IPS DF 6.9 (cell line): ENCODE measurements at regions not wholly inside any gene's neighbourhood (a gene's known extent, or its start where the extent isn't known, plus 50 kb on each side); places are given as distances from the start of the nearest gene placed in this dataset.

Source experiments
- DNase-seq: peaks from one replicate; pipeline ENCODE4 v3.0.0-alpha.2; 2013; ENCODE audit warnings: low read depth, low spot score
- H3K27ac ChIP-seq: one replicate; pipeline ENCODE4 v1.5.1; 2013; ENCODE audit warnings: low read length, control low read depth
- H3K27me3 ChIP-seq: 2 replicates; pipeline ENCODE4 v1.6.1; 2013; ENCODE audit warnings: mild to moderate bottlenecking, low read length; ENCODE audit not compliant: control insufficient read depth, insufficient read depth
- H3K36me3 ChIP-seq: 2 replicates; pipeline ENCODE4 v1.6.1; 2013; ENCODE audit warnings: low read length; ENCODE audit not compliant: control insufficient read depth, insufficient read depth
- H3K4me1 ChIP-seq: 2 replicates; pipeline ENCODE4 v1.6.1; 2013; ENCODE audit warnings: low read length; ENCODE audit not compliant: control insufficient read depth, insufficient read depth
- H3K4me3 ChIP-seq: 2 replicates; pipeline ENCODE4 v1.5.1; 2013; ENCODE audit warnings: mild to moderate bottlenecking, low read length
- H3K9me3 ChIP-seq: 2 replicates; pipeline ENCODE4 v1.6.1; 2013; ENCODE audit warnings: low read length, inconsistent platforms; ENCODE audit not compliant: control insufficient read depth, insufficient read depth
- WGBS: extraction: QIAGEN DNeasy Blood & Tissue Kit; methylation state at CpG from one replicate; pipeline ENCODE4 v1.1.7; 2013; ENCODE audit warnings: mixed read lengths, missing lambda C conversion rate; ENCODE audit not compliant: insufficient read length, insufficient coverage; 5-methylcytosine and 5-hydroxymethylcytosine counted together

DNA sequence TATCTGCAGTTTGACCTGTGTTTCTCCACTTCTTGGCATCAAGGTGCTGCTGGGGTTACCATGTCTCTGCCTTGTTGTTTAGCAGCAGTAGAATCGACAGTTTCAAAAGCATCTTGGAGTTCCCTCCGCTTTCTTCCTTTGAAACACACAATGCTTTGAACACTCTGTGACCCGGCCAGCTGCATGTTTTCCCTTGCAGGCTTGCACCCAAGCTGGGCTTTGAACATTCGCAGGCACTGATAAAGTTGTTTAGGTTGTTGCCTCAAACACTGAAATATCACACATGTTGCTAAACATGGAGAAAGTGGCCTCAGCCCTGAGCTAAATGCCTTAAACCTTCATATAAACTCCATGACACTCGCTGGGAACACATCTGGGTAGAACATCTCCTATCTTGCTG lies 251.7 kb downstream of the TSN start:
- DNase-seq, result no peak
- no peaks in the 10 kb centered on the region for H3K4me1 ChIP-seq
- H3K27ac ChIP-seq, result no peak overlapping the region
- H3K4me3 ChIP-seq, result no peak overlapping the region
- H3K36me3 ChIP-seq, result peaks cover 2% of the 10 kb centered on the region; the same call in 1 of the 2 replicates
- no peaks in the 10 kb centered on the region for H3K9me3 ChIP-seq
- no CpG with 5 or more reads among the region's 5 CpGs for WGBS
- H3K27me3 ChIP-seq, result no peaks in the 10 kb centered on the region

DNA sequence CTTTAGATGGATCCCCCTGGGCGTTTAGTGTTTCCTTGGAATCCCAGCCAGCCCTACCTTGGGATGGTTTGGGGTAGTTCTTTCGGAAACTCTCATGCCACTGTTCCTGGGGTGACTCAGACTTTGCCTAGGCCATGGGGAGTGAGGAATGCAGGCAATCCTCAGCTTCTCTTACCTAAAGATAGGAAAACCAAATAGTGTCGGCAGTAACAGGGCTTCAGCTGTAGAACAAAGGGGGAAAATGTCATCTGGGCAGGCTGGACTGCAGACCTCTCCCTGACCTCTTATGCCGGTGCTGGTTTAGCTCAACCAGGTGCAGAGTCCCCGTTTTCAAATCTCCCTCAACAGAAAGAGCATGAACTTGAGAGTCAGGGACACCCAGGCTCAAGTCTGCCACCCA lies 252.1 kb downstream of the TSN start:
- Histone ChIP-seq H3K36me3 (peaks cover 2% of the 10 kb centered on the region; the same call in 1 of the 2 replicates), H3K27me3 (no peaks in the 10 kb centered on the region), H3K27ac (no peak overlapping the region), H3K4me1 (no peaks in the 10 kb centered on the region), H3K4me3 (no peak overlapping the region), H3K9me3 (no peaks in the 10 kb centered on the region)
- no peak for DNase-seq
- no CpG with 5 or more reads among the region's 5 CpGs for WGBS

DNA sequence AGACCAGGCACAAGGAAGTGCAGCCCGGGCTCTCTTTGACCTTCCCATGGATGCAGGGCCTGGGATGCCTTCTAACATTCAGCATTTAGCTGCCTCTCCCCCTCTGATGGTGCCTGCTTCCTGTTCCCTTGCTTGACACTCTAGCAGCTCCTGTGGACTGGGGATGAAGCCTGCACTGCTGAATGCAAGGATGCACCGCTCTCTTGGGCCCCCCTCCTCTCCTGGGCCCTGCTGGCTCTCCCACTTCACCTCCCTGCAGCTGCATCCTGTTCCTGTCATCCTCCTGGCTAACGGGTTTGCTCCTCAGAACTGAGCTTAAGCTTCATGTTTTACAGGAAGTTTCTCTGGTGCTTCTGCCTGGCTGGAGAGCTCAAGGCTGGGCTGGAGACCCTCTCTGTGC lies 254.1 kb downstream of the TSN start:
- Histone ChIP-seq H3K27ac (no peak overlapping the region), H3K4me3 (no peak overlapping the region), H3K9me3 (no peaks in the 10 kb centered on the region), H3K4me1 (no peaks in the 10 kb centered on the region), H3K36me3 (peaks cover 2% of the 10 kb centered on the region; the same call in 1 of the 2 replicates), H3K27me3 (no peaks in the 10 kb centered on the region)
- DNase-seq, result no peak
- no CpG with 5 or more reads among the region's 3 CpGs for WGBS

DNA sequence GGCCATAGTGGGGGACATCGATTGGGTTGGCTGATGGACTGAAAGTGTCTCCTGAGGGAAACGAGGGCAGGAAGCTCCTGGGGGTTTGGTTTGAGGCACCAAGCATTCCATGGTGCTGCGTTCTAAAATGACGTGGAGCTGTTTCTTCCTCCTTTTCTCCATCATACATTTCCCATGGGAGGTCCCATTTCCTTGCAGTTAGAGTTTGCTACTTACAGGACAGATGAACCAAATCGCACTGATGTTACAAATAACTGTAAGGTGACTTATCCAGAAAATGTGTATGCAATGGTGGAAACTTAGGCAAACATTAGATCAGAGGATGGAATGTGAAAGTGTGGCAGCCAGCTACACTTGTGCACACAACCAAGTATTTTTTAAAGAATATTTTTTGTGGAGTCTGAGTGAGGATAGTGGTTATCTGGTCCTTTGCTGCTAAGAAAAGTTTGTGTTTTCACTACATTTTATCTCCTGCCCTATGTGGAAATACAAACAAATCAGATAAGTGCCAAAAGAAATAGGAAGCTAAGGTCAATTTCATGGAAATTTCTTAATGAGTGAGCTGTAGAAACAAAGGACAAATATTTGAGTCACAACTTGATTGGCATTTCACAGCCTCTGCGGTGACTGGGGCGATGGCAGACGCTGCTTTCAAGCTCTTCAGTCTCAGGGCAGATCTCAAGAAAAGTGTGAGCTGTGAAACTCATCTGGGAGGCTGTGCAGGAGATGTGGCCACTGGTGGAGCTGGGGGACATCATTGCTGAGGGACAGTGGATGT lies 256.2 kb downstream of the TSN start:
- Histone ChIP-seq H3K4me3 (no peak overlapping the region), H3K27ac (no peak overlapping the region), H3K4me1 (no peaks in the 10 kb centered on the region), H3K9me3 (no peaks in the 10 kb centered on the region), H3K27me3 (no peaks in the 10 kb centered on the region), H3K36me3 (peaks cover 2% of the 10 kb centered on the region; the same call in 1 of the 2 replicates)
- WGBS, result no CpG with 5 or more reads among the region's 8 CpGs
- no peak for DNase-seq

DNA sequence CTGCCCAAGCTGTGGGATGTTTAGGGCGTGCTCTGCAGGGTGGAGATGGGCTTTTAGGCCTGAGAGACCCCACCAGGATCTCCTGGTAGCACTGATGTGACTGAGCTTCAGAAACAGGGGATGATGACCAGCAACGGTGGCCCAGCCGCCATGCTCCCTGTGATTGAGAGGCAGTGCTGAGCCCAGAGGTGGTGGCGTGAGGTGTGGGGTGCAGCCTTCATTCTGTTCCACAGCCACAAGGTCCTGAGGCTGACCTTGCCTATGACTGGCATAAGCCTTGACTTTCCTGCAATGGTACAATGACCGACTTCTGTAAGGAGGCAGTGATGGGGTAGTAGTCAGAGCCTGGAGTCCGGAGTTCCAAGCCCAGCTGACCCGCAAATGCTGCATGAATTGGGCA lies 263.3 kb downstream of the TSN start:
- Histone ChIP-seq H3K36me3 (no peaks in the 10 kb centered on the region), H3K4me1 (peaks cover 2% of the 10 kb centered on the region; the same call in 1 of the 2 replicates), H3K27me3 (no peaks in the 10 kb centered on the region), H3K4me3 (no peak overlapping the region), H3K9me3 (no peaks in the 10 kb centered on the region), H3K27ac (no peak overlapping the region)
- no peak for DNase-seq
- WGBS, result no CpG with 5 or more reads among the region's 7 CpGs

DNA sequence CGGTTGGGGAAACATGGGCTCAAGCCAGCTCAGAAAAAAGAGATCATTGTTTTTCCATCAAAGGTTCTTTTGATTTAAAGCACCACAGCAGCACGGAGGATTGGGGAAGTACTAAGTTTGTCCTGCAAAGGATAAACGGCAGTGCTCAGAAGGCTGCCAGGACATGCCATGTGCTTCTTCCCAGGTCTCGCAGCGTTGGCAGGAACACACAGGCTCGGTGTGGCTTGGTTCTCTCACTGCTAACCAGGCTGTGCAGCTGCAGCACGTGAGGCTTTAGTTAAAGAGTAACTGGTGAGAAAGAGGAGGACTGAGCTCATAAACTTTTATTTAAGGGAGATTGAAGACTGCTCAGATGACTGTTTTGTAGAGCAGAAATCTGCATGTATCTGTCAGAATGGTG lies 264.3 kb downstream of the TSN start:
- H3K27ac ChIP-seq, result no peak overlapping the region
- H3K9me3 ChIP-seq, result no peaks in the 10 kb centered on the region
- peaks cover 2% of the 10 kb centered on the region; the same call in 1 of the 2 replicates for H3K4me1 ChIP-seq
- no peaks in the 10 kb centered on the region for H3K36me3 ChIP-seq
- DNase-seq, result no peak
- no peaks in the 10 kb centered on the region for H3K27me3 ChIP-seq
- H3K4me3 ChIP-seq, result no peak overlapping the region
- no CpG with 5 or more reads among the region's 7 CpGs for WGBS

DNA sequence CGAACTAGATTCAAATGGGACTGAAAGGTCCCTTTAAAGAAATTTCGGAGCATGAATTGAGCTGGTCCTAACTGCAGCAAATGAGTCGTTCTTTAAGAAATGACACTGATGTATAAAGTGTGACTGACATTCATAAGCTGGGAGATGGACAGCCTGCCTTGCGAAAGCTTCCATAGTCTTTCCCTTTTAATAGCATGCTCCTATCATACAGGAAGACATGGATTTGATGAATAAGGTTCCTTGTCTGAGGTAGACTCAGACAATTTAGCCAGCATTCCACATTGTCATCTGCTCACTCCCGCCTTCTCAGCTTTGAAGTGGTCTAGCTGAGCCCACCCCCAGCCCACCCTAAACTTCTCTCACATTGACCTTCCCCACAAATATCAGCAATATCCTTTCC lies 264.9 kb downstream of the TSN start:
- no peak for DNase-seq
- H3K4me3 ChIP-seq, result no peak overlapping the region
- no peaks in the 10 kb centered on the region for H3K9me3 ChIP-seq
- no peaks in the 10 kb centered on the region for H3K27me3 ChIP-seq
- H3K4me1 ChIP-seq, result peaks cover 2% of the 10 kb centered on the region; the same call in 1 of the 2 replicates
- no CpG with 5 or more reads among the region's 5 CpGs for WGBS
- H3K27ac ChIP-seq, result no peak overlapping the region
- H3K36me3 ChIP-seq, result no peaks in the 10 kb centered on the region

DNA sequence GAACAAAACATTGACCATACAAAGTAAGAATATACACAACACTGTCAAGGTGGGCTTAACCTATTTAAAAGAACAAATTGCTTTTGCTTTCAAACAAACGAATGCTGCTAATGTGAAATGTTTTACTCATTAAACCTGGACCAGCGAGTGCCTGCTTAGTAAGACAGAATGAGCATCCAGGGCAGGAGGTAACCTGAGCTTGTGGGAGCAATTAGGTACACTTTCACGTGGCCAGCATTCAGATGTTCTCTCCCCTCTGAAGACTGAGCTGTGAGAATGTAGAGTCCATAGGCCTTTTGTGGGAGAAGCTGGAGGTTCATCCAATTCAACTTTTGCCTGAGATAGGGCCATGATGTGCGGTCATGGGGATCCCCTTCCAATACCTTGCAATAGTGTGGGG lies 266.5 kb downstream of the TSN start:
- DNase-seq, result no peak
- no CpG with 5 or more reads among the region's 4 CpGs for WGBS
- Histone ChIP-seq H3K27ac (no peak overlapping the region), H3K9me3 (no peaks in the 10 kb centered on the region), H3K36me3 (no peaks in the 10 kb centered on the region), H3K27me3 (no peaks in the 10 kb centered on the region), H3K4me1 (peaks cover 2% of the 10 kb centered on the region; the same call in 1 of the 2 replicates), H3K4me3 (no peak overlapping the region)

DNA sequence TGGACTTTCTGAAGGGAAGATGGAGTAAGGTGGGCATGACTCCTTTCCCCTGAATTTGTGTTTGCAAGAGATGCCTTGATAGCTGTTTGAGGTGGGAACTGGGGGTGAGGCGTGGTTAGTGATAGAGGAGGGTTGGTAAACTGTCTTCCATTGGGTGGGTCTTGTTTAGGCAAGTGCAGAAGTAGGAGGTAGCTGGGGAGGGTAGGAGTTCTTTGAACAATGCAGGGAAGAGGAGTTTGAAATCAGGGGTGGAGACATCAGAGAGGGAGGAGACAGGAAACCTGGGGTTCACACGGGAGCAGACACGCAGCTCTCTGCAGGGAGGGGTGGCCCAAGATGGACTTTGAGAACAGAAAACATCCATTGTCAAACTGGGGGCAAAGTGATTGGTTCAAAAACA lies 267.1 kb downstream of the TSN start:
- Histone ChIP-seq H3K4me1 (peaks cover 2% of the 10 kb centered on the region; the same call in 1 of the 2 replicates), H3K9me3 (no peaks in the 10 kb centered on the region), H3K36me3 (no peaks in the 10 kb centered on the region), H3K4me3 (no peak overlapping the region), H3K27ac (no peak overlapping the region), H3K27me3 (no peaks in the 10 kb centered on the region)
- DNase-seq, result no peak
- WGBS, result no CpG with 5 or more reads among the region's 3 CpGs

DNA sequence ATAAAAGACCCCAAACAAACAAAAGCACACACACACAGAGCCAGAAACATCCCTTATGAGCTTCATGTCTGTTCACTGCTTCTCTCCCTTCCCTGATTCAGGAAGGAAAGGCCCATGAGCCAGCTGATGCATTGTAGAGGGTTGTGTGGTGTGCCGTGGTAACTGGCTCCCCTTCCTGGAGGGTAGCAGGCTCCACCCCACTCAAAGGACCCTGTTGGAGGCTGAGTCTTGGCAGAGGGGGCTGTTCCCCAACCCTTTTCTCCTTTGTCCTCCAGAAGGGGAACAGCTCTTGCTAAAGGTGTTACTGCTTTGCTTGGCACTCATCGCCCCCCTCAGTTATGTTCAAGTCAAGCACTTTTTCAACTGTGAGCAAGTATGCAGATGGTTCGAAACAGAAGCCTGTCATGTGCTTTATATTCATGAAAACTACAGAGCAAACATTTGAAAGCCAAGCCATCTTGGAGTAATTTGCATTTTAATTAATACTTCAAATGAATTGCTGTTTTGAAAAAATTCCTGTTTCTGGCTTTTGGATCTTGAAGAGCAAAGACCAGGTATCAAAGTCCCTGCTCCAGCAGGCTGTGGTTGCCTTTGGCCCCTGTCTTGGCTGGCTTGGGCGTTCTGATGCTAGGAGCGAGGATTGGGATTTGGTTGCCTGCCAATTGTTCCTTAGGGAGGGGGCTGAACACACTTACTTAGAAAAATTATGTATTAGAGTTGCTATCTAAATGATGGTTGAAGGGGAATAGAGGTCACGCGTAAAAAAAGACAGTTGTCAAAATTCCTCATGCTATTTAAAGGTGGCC lies 267.8 kb downstream of the TSN start:
- H3K4me1 ChIP-seq, result peaks cover 2% of the 10 kb centered on the region; the same call in 1 of the 2 replicates
- no peak overlapping the region for H3K4me3 ChIP-seq
- no peaks in the 10 kb centered on the region for H3K36me3 ChIP-seq
- no peaks in the 10 kb centered on the region for H3K27me3 ChIP-seq
- no peaks in the 10 kb centered on the region for H3K9me3 ChIP-seq
- DNase-seq, result no peak
- H3K27ac ChIP-seq, result no peak overlapping the region
- no CpG with 5 or more reads among the region's 7 CpGs for WGBS
